ENCODE measurements at regions not wholly inside any gene's neighbourhood (a gene's known extent, or its start where the extent isn't known, plus 50 kb on each side); places are given as distances from the start of the nearest gene placed in this dataset.
"Not testable (repeated sequence)": the region's sequence is repeated elsewhere in the genome, so short reads cannot be mapped to it uniquely, and the experiment has no call there.

- Histone ChIP-seq H3K27ac (ENCODE audit: low read depth, low read length) (no peak overlapping the region), H3K9ac (ENCODE audit: low read length) (no peak overlapping the region), H3K4me1 (ENCODE audit: insufficient read depth, low read length) (peaks cover 6% of the 10 kb centered on the region), H3K9me3 (ENCODE audit: low read length) (no peaks in the 10 kb centered on the region), H3K36me3 (ENCODE audit: insufficient read depth, low read length) (no peaks in the 10 kb centered on the region), H3K4me3 (ENCODE audit: low read depth in 1 of 2, low read length in 2 of 2) (no peak overlapping the region), H3K27me3 (ENCODE audit: control insufficient read depth in 1 of 2, insufficient read depth in 2 of 2, low read length in 2 of 2) (no peaks in the 10 kb centered on the region)
Observed at GRCh38 chr10:30166929-30167328, 107.5 kb upstream of the JCAD start.

DNA sequence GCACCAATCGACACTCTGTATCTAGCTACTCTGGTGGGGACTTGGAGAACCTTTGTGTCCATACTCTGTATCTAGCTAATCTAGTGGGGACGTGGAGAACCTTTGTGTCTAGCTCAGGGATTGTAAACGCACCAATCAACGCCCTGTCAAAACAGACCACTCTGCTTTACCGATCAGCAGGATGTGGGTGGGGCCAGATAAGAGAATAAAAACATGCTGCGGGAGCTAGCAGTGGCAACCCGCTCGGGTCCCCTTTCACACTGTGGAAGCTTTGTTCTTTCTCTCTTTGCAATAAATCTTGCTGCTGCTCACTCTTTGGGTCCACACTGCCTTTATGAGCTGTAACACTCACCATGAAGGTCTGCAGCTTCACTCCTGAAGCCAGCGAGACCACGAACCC is 104.0 kb upstream of the JCAD start:
- H3K4me1 ChIP-seq (ENCODE audit: insufficient read depth, low read length), result peaks cover 10% of the 10 kb centered on the region
- not testable (repeated sequence) for H3K27ac ChIP-seq (ENCODE audit: low read depth, low read length); H3K36me3 ChIP-seq (ENCODE audit: insufficient read depth, low read length); H3K4me3 ChIP-seq (ENCODE audit: low read depth in 1 of 2, low read length in 2 of 2); H3K9me3 ChIP-seq (ENCODE audit: low read length); H3K27me3 ChIP-seq (ENCODE audit: control insufficient read depth in 1 of 2, insufficient read depth in 2 of 2, low read length in 2 of 2); H3K9ac ChIP-seq (ENCODE audit: low read length)

GRCh38 chr10:30162796-30163195 is 103.4 kb upstream of the JCAD start:
- not testable (repeated sequence) for H3K27me3 ChIP-seq (ENCODE audit: control insufficient read depth in 1 of 2, insufficient read depth in 2 of 2, low read length in 2 of 2); H3K36me3 ChIP-seq (ENCODE audit: insufficient read depth, low read length)

DNA sequence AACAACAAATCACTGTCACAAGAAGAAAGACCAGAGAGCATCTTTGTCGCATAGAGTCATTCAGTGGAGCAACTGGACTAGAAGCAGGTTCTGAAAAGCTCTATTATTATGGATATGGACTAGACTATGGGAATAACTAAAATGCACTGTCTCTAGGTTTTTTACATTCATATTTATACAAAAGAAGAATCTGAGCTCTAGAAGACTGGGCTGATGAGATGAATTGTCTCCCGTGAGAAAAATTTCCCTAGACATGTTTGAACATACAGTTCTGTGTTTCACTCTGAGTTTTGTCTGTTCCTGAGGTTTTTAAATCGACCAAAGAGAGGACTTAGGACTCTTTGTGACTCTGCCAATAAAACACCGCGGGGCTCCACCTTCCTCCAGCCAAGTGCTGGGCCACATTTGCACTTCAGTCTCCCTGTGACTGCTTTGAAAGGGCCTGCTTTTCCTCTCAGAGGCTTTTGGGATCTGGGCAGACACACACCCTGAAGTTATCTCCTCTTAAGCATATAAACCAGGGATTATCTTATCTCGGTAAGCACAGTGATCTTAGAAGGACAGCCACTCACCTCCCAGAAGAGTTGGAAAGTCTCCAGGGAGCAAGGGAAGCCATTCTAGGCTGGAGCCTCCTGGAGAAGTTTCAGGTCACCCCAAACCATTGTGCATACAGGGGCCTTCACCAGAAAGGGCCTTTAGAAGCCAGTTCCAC is 101.0 kb upstream of the JCAD start:
- Histone ChIP-seq H3K27ac (ENCODE audit: low read depth, low read length) (no peak overlapping the region), H3K27me3 (ENCODE audit: control insufficient read depth in 1 of 2, insufficient read depth in 2 of 2, low read length in 2 of 2) (no peaks in the 10 kb centered on the region), H3K36me3 (ENCODE audit: insufficient read depth, low read length) (no peaks in the 10 kb centered on the region), H3K4me3 (ENCODE audit: low read depth in 1 of 2, low read length in 2 of 2) (no peak overlapping the region), H3K9me3 (ENCODE audit: low read length) (no peaks in the 10 kb centered on the region), H3K9ac (ENCODE audit: low read length) (no peak overlapping the region), H3K4me1 (ENCODE audit: insufficient read depth, low read length) (peaks cover 10% of the 10 kb centered on the region)

More at GRCh38 chr10:30162796-30163195, 103.4 kb upstream of the JCAD start:
- H3K4me3 ChIP-seq (ENCODE audit: low read depth in 1 of 2, low read length in 2 of 2); H3K9me3 ChIP-seq (ENCODE audit: low read length); H3K9ac ChIP-seq (ENCODE audit: low read length); H3K27ac ChIP-seq (ENCODE audit: low read depth, low read length): not testable (repeated sequence)
- peaks cover 10% of the 10 kb centered on the region for H3K4me1 ChIP-seq (ENCODE audit: insufficient read depth, low read length)

DNA sequence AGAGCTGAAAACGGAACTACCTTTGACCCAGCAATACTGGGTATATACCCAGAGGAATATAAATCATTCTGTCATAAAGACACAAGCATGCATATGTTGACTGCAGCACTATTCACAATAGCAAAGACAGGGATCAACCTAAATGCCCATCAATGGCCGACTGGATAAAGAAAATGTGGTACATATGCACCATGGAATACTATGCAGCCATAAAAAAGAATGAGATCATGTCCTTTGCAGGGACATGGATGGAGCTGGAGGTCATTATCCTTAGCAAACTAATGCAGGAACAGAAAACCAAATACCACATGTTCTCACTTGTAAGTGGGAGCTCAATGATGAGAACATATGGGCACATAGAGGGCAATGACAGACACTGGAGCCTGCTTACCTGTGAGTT is 100.2 kb upstream of the JCAD start:
- not testable (repeated sequence) for H3K36me3 ChIP-seq (ENCODE audit: insufficient read depth, low read length); H3K4me3 ChIP-seq (ENCODE audit: low read depth in 1 of 2, low read length in 2 of 2); H3K27ac ChIP-seq (ENCODE audit: low read depth, low read length); H3K9ac ChIP-seq (ENCODE audit: low read length); H3K9me3 ChIP-seq (ENCODE audit: low read length); H3K27me3 ChIP-seq (ENCODE audit: control insufficient read depth in 1 of 2, insufficient read depth in 2 of 2, low read length in 2 of 2)
- H3K4me1 ChIP-seq (ENCODE audit: insufficient read depth, low read length), result peaks cover 10% of the 10 kb centered on the region

- Histone ChIP-seq H3K4me1 (ENCODE audit: insufficient read depth, low read length) (peaks cover 10% of the 10 kb centered on the region), H3K9ac (ENCODE audit: low read length) (no peak overlapping the region), H3K9me3 (ENCODE audit: low read length) (no peaks in the 10 kb centered on the region), H3K4me3 (ENCODE audit: low read depth in 1 of 2, low read length in 2 of 2) (no peak overlapping the region), H3K27me3 (ENCODE audit: control insufficient read depth in 1 of 2, insufficient read depth in 2 of 2, low read length in 2 of 2) (no peaks in the 10 kb centered on the region), H3K36me3 (ENCODE audit: insufficient read depth, low read length) (no peaks in the 10 kb centered on the region), H3K27ac (ENCODE audit: low read depth, low read length) (no peak overlapping the region)
Observed at GRCh38 chr10:30158325-30158960, 99.1 kb upstream of the JCAD start.

DNA sequence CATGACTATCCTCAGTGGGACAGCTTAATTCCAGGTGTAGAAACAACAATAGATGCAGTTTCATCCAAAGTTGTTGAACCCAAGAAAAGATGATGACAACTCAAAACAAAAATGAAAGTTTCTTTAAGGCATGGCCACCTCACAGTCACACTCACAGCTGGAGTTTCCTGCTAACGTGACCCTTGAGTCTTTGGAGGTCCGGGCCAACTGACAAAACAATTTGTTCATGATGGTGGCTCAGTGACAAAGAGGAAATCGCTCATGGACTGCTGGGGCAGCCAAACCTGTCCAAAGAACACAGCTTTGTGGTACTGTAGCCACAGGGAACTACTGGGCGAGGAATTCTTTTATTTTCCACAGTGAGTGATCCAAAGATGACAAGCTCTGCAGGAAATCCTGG is 96.0 kb upstream of the JCAD start:
- H3K9ac ChIP-seq (ENCODE audit: low read length), result no peak overlapping the region
- H3K27ac ChIP-seq (ENCODE audit: low read depth, low read length), result no peak overlapping the region
- no peak overlapping the region for H3K4me3 ChIP-seq (ENCODE audit: low read depth in 1 of 2, low read length in 2 of 2)
- H3K9me3 ChIP-seq (ENCODE audit: low read length), result no peaks in the 10 kb centered on the region
- no peaks in the 10 kb centered on the region for H3K36me3 ChIP-seq (ENCODE audit: insufficient read depth, low read length)
- H3K4me1 ChIP-seq (ENCODE audit: insufficient read depth, low read length), result peaks cover 8% of the 10 kb centered on the region
- H3K27me3 ChIP-seq (ENCODE audit: control insufficient read depth in 1 of 2, insufficient read depth in 2 of 2, low read length in 2 of 2), result no peaks in the 10 kb centered on the region

DNA sequence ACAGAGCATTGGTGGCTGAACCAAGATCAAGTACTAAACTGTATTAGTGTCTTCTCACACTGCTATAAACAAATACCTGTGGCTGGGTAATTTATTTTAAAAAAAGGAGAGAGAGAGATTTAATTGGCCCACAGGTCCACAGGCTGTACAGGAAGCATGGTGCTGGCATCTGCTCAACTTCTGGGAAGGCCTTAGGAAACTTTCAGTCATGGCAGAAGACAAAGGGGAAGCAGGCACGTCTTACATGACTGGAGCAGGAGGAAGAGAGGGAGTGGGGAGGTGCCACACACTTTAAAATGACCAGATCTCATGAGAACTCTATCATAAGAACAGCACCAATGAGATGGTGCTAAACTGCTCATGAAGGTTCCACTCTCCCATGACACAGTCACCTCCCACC is 95.2 kb upstream of the JCAD start:
- no peak overlapping the region for H3K27ac ChIP-seq (ENCODE audit: low read depth, low read length)
- no peak overlapping the region for H3K4me3 ChIP-seq (ENCODE audit: low read depth in 1 of 2, low read length in 2 of 2)
- H3K36me3 ChIP-seq (ENCODE audit: insufficient read depth, low read length), result no peaks in the 10 kb centered on the region
- H3K27me3 ChIP-seq (ENCODE audit: control insufficient read depth in 1 of 2, insufficient read depth in 2 of 2, low read length in 2 of 2), result no peaks in the 10 kb centered on the region
- no peak overlapping the region for H3K9ac ChIP-seq (ENCODE audit: low read length)
- no peaks in the 10 kb centered on the region for H3K9me3 ChIP-seq (ENCODE audit: low read length)
- peaks cover 7% of the 10 kb centered on the region for H3K4me1 ChIP-seq (ENCODE audit: insufficient read depth, low read length)

DNA sequence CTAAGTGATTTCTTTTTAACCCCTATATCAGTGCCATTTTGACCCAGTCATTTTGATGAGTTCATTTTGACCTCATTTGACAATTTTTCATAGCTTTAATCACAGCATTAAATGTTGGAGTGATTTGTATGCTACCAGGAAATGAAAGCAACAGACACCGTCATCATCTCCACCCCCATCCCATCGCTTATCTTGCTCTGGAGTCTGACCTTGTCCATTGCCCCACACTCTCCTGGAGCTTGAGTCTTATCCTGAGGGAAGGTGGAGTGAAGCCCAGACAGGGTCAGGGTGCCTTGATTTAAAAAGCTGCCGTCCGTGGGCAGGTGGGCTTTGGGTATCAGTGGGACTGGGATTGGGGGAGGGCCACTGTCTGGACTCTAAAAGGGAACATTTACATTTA is 94.7 kb upstream of the JCAD start:
- Histone ChIP-seq H3K9me3 (ENCODE audit: low read length) (no peaks in the 10 kb centered on the region), H3K36me3 (ENCODE audit: insufficient read depth, low read length) (no peaks in the 10 kb centered on the region), H3K9ac (ENCODE audit: low read length) (no peak overlapping the region), H3K4me1 (ENCODE audit: insufficient read depth, low read length) (peaks cover 7% of the 10 kb centered on the region), H3K4me3 (ENCODE audit: low read depth in 1 of 2, low read length in 2 of 2) (no peak overlapping the region), H3K27me3 (ENCODE audit: control insufficient read depth in 1 of 2, insufficient read depth in 2 of 2, low read length in 2 of 2) (no peaks in the 10 kb centered on the region), H3K27ac (ENCODE audit: low read depth, low read length) (no peak overlapping the region)

DNA sequence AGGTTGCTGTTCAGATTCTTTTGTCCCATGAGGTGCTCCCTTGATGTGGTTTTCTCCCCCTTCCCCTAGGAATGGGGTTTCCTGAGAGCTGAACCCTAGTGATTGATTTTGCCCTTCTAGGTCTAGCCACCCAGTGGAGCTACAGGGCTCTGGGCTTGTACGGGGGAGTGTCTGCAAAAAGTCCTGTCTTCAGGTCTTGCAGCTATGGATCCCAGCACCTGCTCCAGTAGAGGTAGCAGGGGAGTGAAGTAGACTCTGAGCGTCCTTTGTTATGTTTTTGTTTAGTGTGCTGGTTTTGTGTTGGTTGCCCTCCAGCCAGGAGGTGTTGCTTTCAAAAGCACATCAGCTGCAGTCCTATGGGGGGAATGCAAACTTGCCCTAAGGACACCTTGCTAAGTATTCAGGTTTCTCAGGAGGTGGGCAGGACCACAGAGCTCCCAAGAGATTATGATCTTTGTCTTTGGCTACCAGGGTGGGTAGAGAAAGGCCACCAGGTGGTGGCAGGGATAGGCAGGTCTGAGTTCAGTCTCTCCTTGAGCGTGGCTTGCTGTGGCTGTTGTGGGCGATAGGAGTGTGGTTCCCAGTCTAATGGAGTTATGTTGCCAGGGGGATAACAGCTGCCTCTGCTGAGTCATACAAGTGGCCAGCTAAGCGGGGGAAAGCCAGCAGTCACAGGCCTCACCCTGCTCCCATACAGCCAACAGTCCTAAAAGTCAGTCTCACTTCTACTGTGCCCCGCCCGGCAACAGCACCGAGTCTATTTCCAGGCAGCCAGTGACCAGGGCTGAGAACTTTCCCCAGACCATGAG is 92.4 kb upstream of the JCAD start:
- no peaks in the 10 kb centered on the region for H3K9me3 ChIP-seq (ENCODE audit: low read length)
- no peak overlapping the region for H3K27ac ChIP-seq (ENCODE audit: low read depth, low read length)
- H3K9ac ChIP-seq (ENCODE audit: low read length), result no peak overlapping the region
- H3K4me3 ChIP-seq (ENCODE audit: low read depth in 1 of 2, low read length in 2 of 2), result no peak overlapping the region
- H3K27me3 ChIP-seq (ENCODE audit: control insufficient read depth in 1 of 2, insufficient read depth in 2 of 2, low read length in 2 of 2), result no peaks in the 10 kb centered on the region
- peaks cover 7% of the 10 kb centered on the region for H3K4me1 ChIP-seq (ENCODE audit: insufficient read depth, low read length)
- no peaks in the 10 kb centered on the region for H3K36me3 ChIP-seq (ENCODE audit: insufficient read depth, low read length)

GRCh38 chr10:30141423-30141822 is 82.0 kb upstream of the JCAD start:
- Histone ChIP-seq H3K4me3 (ENCODE audit: low read depth in 1 of 2, low read length in 2 of 2) (no peak overlapping the region), H3K4me1 (ENCODE audit: insufficient read depth, low read length) (peaks cover 19% of the 10 kb centered on the region), H3K36me3 (ENCODE audit: insufficient read depth, low read length) (no peaks in the 10 kb centered on the region), H3K27me3 (ENCODE audit: control insufficient read depth in 1 of 2, insufficient read depth in 2 of 2, low read length in 2 of 2) (no peaks in the 10 kb centered on the region), H3K9ac (ENCODE audit: low read length) (no peak overlapping the region), H3K27ac (ENCODE audit: low read depth, low read length) (peak overlapping the region; percentile 30), H3K9me3 (ENCODE audit: low read length) (no peaks in the 10 kb centered on the region)
